K562 (cell line): ENCODE measurements at regions not wholly inside any gene's neighbourhood (a gene's known extent, or its start where the extent isn't known, plus 50 kb on each side); places are given as distances from the start of the nearest gene placed in this dataset.

Experiments
- ATAC-seq: fragments of 200-7000 bp; cut with Tn5 transposase; 3 replicates; pipeline ENCODE4 v1.9.1; 2020; ENCODE audit warnings: moderate library complexity
- BruUV-seq: library from RNA; stranded (reverse); fragments of 400-500 nt; replicated peaks from 2 replicates; lab custom pipeline; 2021; lab: Mats Ljungman, UMichigan
- CTCF ChIA-PET: fragments of 300-600 bp; formaldehyde crosslinking; extraction: SDS; loops from one replicate; lab custom pipeline; 2021; ENCODE audit warnings: low intra/inter-chr PET ratio; lab: Yijun Ruan, JAX
- POLR2A ChIA-PET: fragments of 300-600, 350-650 bp; sonication (Branson Sonifier 250); formaldehyde crosslinking; extraction: SDS; loops from one replicate; lab custom pipeline; 2021; ENCODE audit warnings: antibody characterized with exemption, inconsistent platforms; lab: Yijun Ruan, JAX
- DNase-seq, 4 experiments: peaks; one replicate each; pipeline versions ENCODE4 v3.0.0 to v3.0.0-alpha.2; 2011 to 2018; ENCODE audit warnings: low spot score in 3 of 4, mixed read lengths in 3 of 4; ENCODE audit errors: extremely low read depth in 1 of 4
- FAIRE-seq: peaks from 2 replicates; lab custom pipeline; 2011; peaks lifted over from hg19 to GRCh38; lab: Jason Lieb, UNC
- H2AFZ ChIP-seq: 2 replicates; pipeline ENCODE4 v1.6.0; 2011; ENCODE audit warnings: low read depth, low read length, control low read depth, inconsistent platforms
- H3K27ac ChIP-seq: fragments of 200-600 bp; 3 replicates; pipeline ENCODE4 v1.8.0; 2011; ENCODE audit warnings: low read depth, mild to moderate bottlenecking, control low read depth, inconsistent platforms, low read length, moderate library complexity, mixed read lengths; ENCODE audit errors: extremely low read depth
- H3K27me3 ChIP-seq, 2 experiments: fragments of 300-600 bp in 1 of 2; 2 replicates in 1 of 2; 3 replicates in 1 of 2; pipeline versions ENCODE4 v1.6.0 to v1.8.0; 2011; ENCODE audit warnings: inconsistent platforms in 2 of 2, low read length in 2 of 2, mild to moderate bottlenecking in 1 of 2, mixed read lengths in 1 of 2, moderate library complexity in 1 of 2; ENCODE audit not compliant: control insufficient read depth in 2 of 2, insufficient read depth in 2 of 2
- H3K36me3 ChIP-seq: fragments of 300-600 bp; 3 replicates; pipeline ENCODE4 v1.8.0; 2011; ENCODE audit warnings: mild to moderate bottlenecking, low read length, inconsistent platforms; ENCODE audit not compliant: control insufficient read depth, insufficient read depth
- H3K4me1 ChIP-seq, 2 experiments: fragments of 200-600 bp in 1 of 2; replicated peaks in 1 of 2; 2 replicates in 1 of 2; 3 replicates in 1 of 2; pipeline versions ENCODE4 v1.5.1 to v1.8.0; 2011; ENCODE audit warnings: inconsistent platforms in 2 of 2, low read length in 2 of 2, mild to moderate bottlenecking in 1 of 2, mixed read lengths in 1 of 2, moderate library complexity in 1 of 2; ENCODE audit not compliant: control insufficient read depth in 2 of 2, insufficient read depth in 2 of 2
- H3K4me2 ChIP-seq: 2 replicates; pipeline ENCODE4 v1.6.1; 2011; ENCODE audit warnings: low read length, control low read depth, inconsistent platforms, mixed read lengths; ENCODE audit not compliant: insufficient read depth
- H3K4me3 ChIP-seq: fragments of 200-600 bp; sonication (generic), shearing (Covaris generic); 2 replicates; pipeline ENCODE4 v1.5.1; 2016; ENCODE audit warnings: control low read depth, inconsistent platforms
- H3K79me2 ChIP-seq: fragments of 200-600 bp; 3 replicates; pipeline ENCODE4 v1.8.0; 2011; ENCODE audit warnings: low read length, inconsistent platforms; ENCODE audit not compliant: control insufficient read depth, insufficient read depth
- H3K9ac ChIP-seq, 2 experiments: 2 replicates each; pipeline versions ENCODE4 v1.6.0 to v1.6.1; 2011; ENCODE audit warnings: low read depth in 2 of 2, low read length in 2 of 2, control low read depth in 1 of 2, inconsistent platforms in 1 of 2, mild to moderate bottlenecking in 1 of 2, mixed read lengths in 1 of 2; ENCODE audit not compliant: insufficient read depth in 1 of 2
- H3K9me1 ChIP-seq: one replicate; pipeline ENCODE4 v1.6.0; 2011; ENCODE audit warnings: inconsistent platforms, mild to moderate bottlenecking, low read length, moderate library complexity; ENCODE audit not compliant: control insufficient read depth, insufficient read depth
- H3K9me3 ChIP-seq: replicated peaks from 2 replicates; pipeline ENCODE4 v1.5.1; 2011; ENCODE audit warnings: low read depth, low read length, inconsistent platforms; ENCODE audit not compliant: control insufficient read depth, insufficient read depth
- H4K20me1 ChIP-seq: replicated peaks from 2 replicates; pipeline ENCODE4 v1.6.1; 2011; ENCODE audit warnings: low read length, inconsistent platforms, mixed read lengths; ENCODE audit not compliant: control insufficient read depth, insufficient read depth
- BRF1 ChIP-seq: IDR thresholded peaks from 3 replicates; pipeline ENCODE4 v1.6.1; 2011; ENCODE audit warnings: borderline replicate concordance, mild to moderate bottlenecking; ENCODE audit not compliant: insufficient read length; ENCODE audit errors: extremely low read depth
- C11orf30 ChIP-seq: fragments of 450-650 bp; IDR thresholded peaks from 2 replicates; pipeline ENCODE4 v1.6.1; 2016; ENCODE audit warnings: low read depth, mild to moderate bottlenecking
- CBX1 ChIP-seq: sonication (generic); IDR thresholded peaks from 2 replicates; pipeline ENCODE4 v1.6.1; 2016; ENCODE audit warnings: antibody characterized with exemption, low read depth, mild to moderate bottlenecking
- CBX3 ChIP-seq, 2 experiments: IDR thresholded peaks; 1 replicate in 1 of 2; 2 replicates in 1 of 2; pipeline ENCODE4 v1.6.1; 2012; ENCODE audit warnings: inconsistent platforms in 2 of 2, low read length in 2 of 2, borderline replicate concordance in 1 of 2, control low read depth in 1 of 2
- EHMT2 ChIP-seq: fragments of 450-650 bp; IDR thresholded peaks from 2 replicates; pipeline ENCODE4 v1.6.1; 2018; ENCODE audit warnings: antibody characterized with exemption
- ELF2 ChIP-seq: fragments of 250-450 bp; sonication (Bioruptor Pico); IDR thresholded peaks from 2 replicates; pipeline ENCODE4 v1.5.0; 2021; ENCODE audit warnings: mild to moderate bottlenecking
- FOXJ3 ChIP-seq: sonication (generic); formaldehyde crosslinking; IDR thresholded peaks from 2 replicates; pipeline ENCODE4 v1.4.0; 2020; ENCODE audit warnings: mild to moderate bottlenecking, missing genetic modification reagents
- GATA2 ChIP-seq: sonication (generic); formaldehyde crosslinking; IDR thresholded peaks from 2 replicates; pipeline ENCODE4 v1.4.0; 2020; ENCODE audit warnings: mild to moderate bottlenecking, missing genetic modification reagents
- HDAC8 ChIP-seq: fragments of 450-650 bp; IDR thresholded peaks from 2 replicates; pipeline ENCODE4 v1.6.1; 2016; ENCODE audit warnings: mild to moderate bottlenecking, missing genetic modification characterization, moderate library complexity, missing compliant biosample characterization
- MAFG ChIP-seq: fragments of 450-650 bp; conservative IDR thresholded peaks from 2 replicates; pipeline ENCODE4 v1.6.1; 2016; ENCODE audit warnings: missing genetic modification characterization, missing compliant biosample characterization
- STAT5A ChIP-seq: IDR thresholded peaks from 2 replicates; pipeline ENCODE4 v1.6.1; 2012; ENCODE audit warnings: low read length, inconsistent platforms, borderline replicate concordance
- ZNF316 ChIP-seq: fragments of 450-650 bp; IDR thresholded peaks from 2 replicates; pipeline ENCODE4 v1.6.1; 2016
- WGBS: fragments of 100-300 bp; shearing (Covaris generic); methylation state at CpG from one replicate; pipeline ENCODE4 v1.1.6; 2016; ENCODE audit warnings: low coverage, mixed read lengths; ENCODE audit not compliant: insufficient coverage; ENCODE audit errors: missing lambda C conversion rate; 5-methylcytosine and 5-hydroxymethylcytosine counted together
- in situ Hi-C: fragments of 300-500 bp; cut with MboI; formaldehyde crosslinking; loops from 4 replicates; pipeline ENCODE4 v1.15.0; 2018; ENCODE audit warnings: inconsistent platforms, mixed read lengths
- intact Hi-C: fragments of 100-400 bp; cut with micrococcal nuclease; formaldehyde crosslinking; loops from 2 replicates; pipeline ENCODE4 v1.14.2; 2022

DNA sequence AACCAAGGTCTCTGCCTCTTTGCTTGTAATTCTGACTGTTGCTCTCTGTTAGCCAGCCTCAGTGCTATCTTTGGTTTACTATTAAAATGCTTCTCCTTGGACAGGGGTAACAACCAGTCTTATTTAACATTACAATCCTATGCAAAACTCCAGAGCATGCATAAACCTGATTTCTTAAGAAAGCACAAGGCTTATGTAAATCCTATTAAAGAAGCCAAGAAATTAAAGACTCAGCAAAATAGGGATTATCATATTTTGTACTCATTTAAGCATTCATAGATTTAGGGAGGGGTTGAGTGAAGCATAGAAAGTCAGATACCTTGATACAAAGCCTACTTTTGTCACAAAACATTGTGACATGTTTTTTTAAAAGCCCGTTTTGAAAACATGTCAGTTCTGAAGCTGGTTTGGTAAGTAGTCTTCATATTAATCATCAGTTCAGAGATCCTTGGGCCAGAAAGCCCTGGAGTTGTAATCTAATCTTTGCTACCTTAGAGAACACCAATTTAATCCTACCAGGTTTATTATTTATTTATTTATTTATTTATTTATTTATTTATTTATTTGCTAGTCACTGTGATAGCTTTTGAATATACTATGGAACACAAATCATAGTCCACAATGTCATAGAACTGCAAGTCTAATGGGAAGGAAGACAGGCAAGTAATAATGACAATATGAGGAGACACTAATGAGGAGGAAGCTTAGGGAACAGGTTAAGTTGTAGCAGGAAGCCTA is 158.0 kb upstream of the HNMT start:
- Histone ChIP-seq H2AFZ (no peak overlapping the region), H4K20me1 (no peaks in the 10 kb centered on the region), H3K4me2 (no peak overlapping the region), H3K4me3 (no peak overlapping the region), H3K36me3 (no peaks in the 10 kb centered on the region), H3K9me1 (no peaks in the 10 kb centered on the region), H3K27me3 (no peaks in the 10 kb centered on the region), H3K79me2 (no peaks in the 10 kb centered on the region), H3K9ac (no peak overlapping the region), H3K27ac (no peak overlapping the region), H3K4me1 (no peaks in the 10 kb centered on the region), H3K9me3 (no peaks in the 10 kb centered on the region; the same call in 1 of the 2 replicates)
- DNase-seq (no peak), ATAC-seq (no peak), FAIRE-seq (no peak)
- in situ Hi-C loops (no loop called here), intact Hi-C loops (no loop called here)
- no TSS peak for BruUV-seq
- 0% methylated on average over 1 of the region's 1 CpG for WGBS
- ChIA-PET POLR2A (no interaction called here), CTCF (no interaction called here)
- no peak for TF ChIP-seq HDAC8
- no peak for TF ChIP-seq CBX3 (IDR thresholded peaks at IDR 0.05; ENCODE audit: borderline replicate concordance in 1 of 2, low read length in 2 of 2)
- no peak for TF ChIP-seq C11orf30
- TF ChIP-seq GATA2 (CRISPR knock-in tag): no peak
- TF ChIP-seq ELF2 (CRISPR knock-in tag): no peak
- TF ChIP-seq BRF1: no peak
- no peak for TF ChIP-seq CBX1
- TF ChIP-seq FOXJ3 (CRISPR knock-in tag): no peak
- TF ChIP-seq ZNF316: peak; percentile 13; the same call in 1 of the 2 replicates
- TF ChIP-seq EHMT2: no peak
- TF ChIP-seq STAT5A: no peak
- 0 out of 2 replicates have a peak, but pooled peaks have one; percentile 16 for TF ChIP-seq MAFG (tag)
